Panc1 (cell line): ENCODE measurements at regions not wholly inside any gene's neighbourhood (a gene's known extent, or its start where the extent isn't known, plus 50 kb on each side); places are given as distances from the start of the nearest gene placed in this dataset.

Experiments
- ATAC-seq: fragments of 200-7000 bp; cut with Tn5 transposase; 2 replicates; pipeline ENCODE4 v1.9.1; 2020; ENCODE audit warnings: mild to moderate bottlenecking, moderate library complexity
- BruUV-seq: library from RNA; stranded (reverse); fragments of 400-500 nt; replicated peaks from 2 replicates; lab custom pipeline; 2021; lab: Mats Ljungman, UMichigan
- CTCF ChIA-PET: fragments of 300-600 bp; sonication (Branson Sonifier 250); formaldehyde crosslinking; loops from one replicate; lab custom pipeline; 2022; ENCODE audit warnings: antibody characterized with exemption; lab: Charles Lee
- POLR2A ChIA-PET: fragments of 300-600 bp; sonication (Branson Sonifier 250); formaldehyde crosslinking; loops from one replicate; lab custom pipeline; 2022; ENCODE audit warnings: antibody characterized with exemption; lab: Charles Lee
- DNase-seq: peaks from one replicate; pipeline ENCODE4 v3.0.0-alpha.2; 2010; ENCODE audit warnings: low read depth, low spot score
- H3K27ac ChIP-seq: 2 replicates; pipeline ENCODE4 v1.5.1; 2011; ENCODE audit warnings: mild to moderate bottlenecking, low read length, inconsistent platforms
- H3K27me3 ChIP-seq: fragments of 200-500 bp; sonication (Bioruptor generic); 2 replicates; pipeline ENCODE4 v1.6.0; 2014; ENCODE audit warnings: low read length, inconsistent platforms; ENCODE audit not compliant: control insufficient read depth, insufficient read depth
- H3K36me3 ChIP-seq: fragments of 200-500 bp; sonication (Bioruptor generic); 2 replicates; pipeline ENCODE4 v1.5.1; 2014; ENCODE audit warnings: inconsistent platforms, mild to moderate bottlenecking, low read length, moderate library complexity; ENCODE audit not compliant: control insufficient read depth, insufficient read depth
- H3K4me1 ChIP-seq: 2 replicates; pipeline ENCODE4 v1.5.1; 2011; ENCODE audit warnings: inconsistent platforms, mild to moderate bottlenecking, low read length, moderate library complexity; ENCODE audit not compliant: control insufficient read depth, insufficient read depth
- H3K4me3 ChIP-seq, 2 experiments: 2 replicates each; pipeline ENCODE4 v1.5.1; 2011 to 2012; ENCODE audit warnings: low read depth in 2 of 2, low read length in 2 of 2, mild to moderate bottlenecking in 2 of 2, inconsistent platforms in 1 of 2, moderate library complexity in 1 of 2
- H3K9me3 ChIP-seq: fragments of 200-500 bp; sonication (Bioruptor generic); 2 replicates; pipeline ENCODE4 v1.5.1; 2014; ENCODE audit warnings: low read depth, mild to moderate bottlenecking, inconsistent platforms, low read length, moderate library complexity; ENCODE audit not compliant: control insufficient read depth, insufficient read depth
- POLR2AphosphoS5 ChIP-seq: IDR thresholded peaks from 2 replicates; pipeline ENCODE4 v1.6.1; 2012; ENCODE audit warnings: mild to moderate bottlenecking, low read depth, low read length, moderate library complexity
- SIN3A ChIP-seq: IDR thresholded peaks from 2 replicates; pipeline ENCODE4 v1.6.1; 2012; ENCODE audit warnings: low read depth, mild to moderate bottlenecking, low read length, moderate library complexity, borderline replicate concordance; ENCODE audit not compliant: insufficient read depth
- TCF7L2 ChIP-seq: IDR thresholded peaks from 2 replicates; pipeline ENCODE4 v1.6.1; 2011; ENCODE audit warnings: mild to moderate bottlenecking, low read depth, low read length, inconsistent platforms
- in situ Hi-C: cut with HindIII; loops from 2 replicates; pipeline ENCODE4 v1.10.0; 2016; ENCODE audit warnings: low sequenced_read_pairs, low pct_unique_long_range_greater_than_20kb
- intact Hi-C: fragments of 100-400 bp; cut with micrococcal nuclease; formaldehyde crosslinking; loops from one replicate; pipeline ENCODE4 v1.10.0; 2022; ENCODE audit not compliant: unreplicated experiment
- TF ChIP-seq, protein P1 (sequence below): fragments of 450-650 bp; IDR thresholded peaks from 2 replicates; pipeline ENCODE4 v1.5.1; 2017; ENCODE audit warnings: mild to moderate bottlenecking
- TF ChIP-seq, protein P2 (sequence below), 2 experiments: IDR thresholded peaks; 2 replicates each; pipeline ENCODE4 v1.6.1; 2011 to 2012; ENCODE audit warnings: low read depth in 2 of 2, control low read depth in 1 of 2, low read length in 1 of 2, mild to moderate bottlenecking in 1 of 2, moderate library complexity in 1 of 2; ENCODE audit not compliant: insufficient read depth in 1 of 2

DNA sequence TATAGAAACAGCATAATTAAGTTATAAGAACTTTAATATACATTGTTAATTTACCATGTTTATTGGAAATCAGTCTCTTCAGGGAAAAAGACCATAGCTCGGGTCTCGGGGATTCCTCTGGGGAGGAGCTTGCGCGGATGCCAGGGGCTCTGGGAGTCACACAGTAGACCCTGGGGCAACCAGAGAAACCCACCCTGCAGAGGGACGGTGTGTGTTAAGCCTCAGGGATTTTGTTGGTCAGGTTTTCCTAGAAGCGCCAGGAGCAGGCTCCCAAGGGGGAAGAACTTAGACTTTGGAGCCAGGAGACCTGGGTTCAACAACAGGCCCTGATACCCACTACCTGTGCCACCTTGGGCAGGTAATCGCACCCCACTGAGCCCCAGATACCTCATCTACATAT, 297.9 kb downstream of the MED10 start:
- no peaks in the 10 kb centered on the region for H3K27me3 ChIP-seq
- intact Hi-C loops, result no loop called here
- DNase-seq (no peak), ATAC-seq (no peak)
- ChIA-PET CTCF (no interaction called here), POLR2A (no interaction called here)
- no peak overlapping the region for H3K27ac ChIP-seq
- H3K4me3 ChIP-seq, result no peak overlapping the region
- H3K4me1 ChIP-seq, result no peaks in the 10 kb centered on the region
- no TSS peak for BruUV-seq
- TF ChIP-seq SIN3A, result no peak
- TF ChIP-seq, protein P1, sequence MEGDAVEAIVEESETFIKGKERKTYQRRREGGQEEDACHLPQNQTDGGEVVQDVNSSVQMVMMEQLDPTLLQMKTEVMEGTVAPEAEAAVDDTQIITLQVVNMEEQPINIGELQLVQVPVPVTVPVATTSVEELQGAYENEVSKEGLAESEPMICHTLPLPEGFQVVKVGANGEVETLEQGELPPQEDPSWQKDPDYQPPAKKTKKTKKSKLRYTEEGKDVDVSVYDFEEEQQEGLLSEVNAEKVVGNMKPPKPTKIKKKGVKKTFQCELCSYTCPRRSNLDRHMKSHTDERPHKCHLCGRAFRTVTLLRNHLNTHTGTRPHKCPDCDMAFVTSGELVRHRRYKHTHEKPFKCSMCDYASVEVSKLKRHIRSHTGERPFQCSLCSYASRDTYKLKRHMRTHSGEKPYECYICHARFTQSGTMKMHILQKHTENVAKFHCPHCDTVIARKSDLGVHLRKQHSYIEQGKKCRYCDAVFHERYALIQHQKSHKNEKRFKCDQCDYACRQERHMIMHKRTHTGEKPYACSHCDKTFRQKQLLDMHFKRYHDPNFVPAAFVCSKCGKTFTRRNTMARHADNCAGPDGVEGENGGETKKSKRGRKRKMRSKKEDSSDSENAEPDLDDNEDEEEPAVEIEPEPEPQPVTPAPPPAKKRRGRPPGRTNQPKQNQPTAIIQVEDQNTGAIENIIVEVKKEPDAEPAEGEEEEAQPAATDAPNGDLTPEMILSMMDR, result no peak
- TF ChIP-seq, protein P2, sequence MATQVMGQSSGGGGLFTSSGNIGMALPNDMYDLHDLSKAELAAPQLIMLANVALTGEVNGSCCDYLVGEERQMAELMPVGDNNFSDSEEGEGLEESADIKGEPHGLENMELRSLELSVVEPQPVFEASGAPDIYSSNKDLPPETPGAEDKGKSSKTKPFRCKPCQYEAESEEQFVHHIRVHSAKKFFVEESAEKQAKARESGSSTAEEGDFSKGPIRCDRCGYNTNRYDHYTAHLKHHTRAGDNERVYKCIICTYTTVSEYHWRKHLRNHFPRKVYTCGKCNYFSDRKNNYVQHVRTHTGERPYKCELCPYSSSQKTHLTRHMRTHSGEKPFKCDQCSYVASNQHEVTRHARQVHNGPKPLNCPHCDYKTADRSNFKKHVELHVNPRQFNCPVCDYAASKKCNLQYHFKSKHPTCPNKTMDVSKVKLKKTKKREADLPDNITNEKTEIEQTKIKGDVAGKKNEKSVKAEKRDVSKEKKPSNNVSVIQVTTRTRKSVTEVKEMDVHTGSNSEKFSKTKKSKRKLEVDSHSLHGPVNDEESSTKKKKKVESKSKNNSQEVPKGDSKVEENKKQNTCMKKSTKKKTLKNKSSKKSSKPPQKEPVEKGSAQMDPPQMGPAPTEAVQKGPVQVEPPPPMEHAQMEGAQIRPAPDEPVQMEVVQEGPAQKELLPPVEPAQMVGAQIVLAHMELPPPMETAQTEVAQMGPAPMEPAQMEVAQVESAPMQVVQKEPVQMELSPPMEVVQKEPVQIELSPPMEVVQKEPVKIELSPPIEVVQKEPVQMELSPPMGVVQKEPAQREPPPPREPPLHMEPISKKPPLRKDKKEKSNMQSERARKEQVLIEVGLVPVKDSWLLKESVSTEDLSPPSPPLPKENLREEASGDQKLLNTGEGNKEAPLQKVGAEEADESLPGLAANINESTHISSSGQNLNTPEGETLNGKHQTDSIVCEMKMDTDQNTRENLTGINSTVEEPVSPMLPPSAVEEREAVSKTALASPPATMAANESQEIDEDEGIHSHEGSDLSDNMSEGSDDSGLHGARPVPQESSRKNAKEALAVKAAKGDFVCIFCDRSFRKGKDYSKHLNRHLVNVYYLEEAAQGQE (IDR thresholded peaks at IDR 0.05; ENCODE audit: insufficient read depth in 1 of 2, low read depth in 2 of 2, low read length in 1 of 2), result no peak
- TF ChIP-seq POLR2AphosphoS5, result no peak
- TF ChIP-seq TCF7L2, result no peak
- H3K36me3 ChIP-seq, result no peaks in the 10 kb centered on the region
- in situ Hi-C loops, result no loop called here
- no peaks in the 10 kb centered on the region for H3K9me3 ChIP-seq

DNA sequence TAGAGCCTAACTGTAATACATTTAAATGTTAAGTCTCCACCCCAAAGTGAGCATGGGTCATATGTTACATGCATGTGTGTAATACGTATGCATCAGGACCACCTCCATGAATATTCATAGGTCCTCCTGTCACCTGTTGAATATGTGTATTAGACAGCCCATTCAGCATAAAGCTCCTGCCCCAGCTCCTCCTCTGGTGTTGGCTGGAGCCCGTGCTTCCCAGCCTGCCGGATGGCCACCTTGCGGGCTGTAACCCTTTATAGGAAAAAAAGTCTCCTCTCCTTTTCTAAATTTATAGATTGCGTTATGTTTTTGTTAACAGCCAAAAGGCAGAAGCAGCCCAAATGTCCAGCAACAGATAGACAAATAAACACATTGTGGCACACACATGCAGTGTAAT, 299.5 kb downstream of the MED10 start:
- no peak overlapping the region for H3K27ac ChIP-seq
- ChIA-PET CTCF (no interaction called here), POLR2A (no interaction called here)
- ATAC-seq (no peak), DNase-seq (no peak)
- TF ChIP-seq TCF7L2, result no peak
- TF ChIP-seq, protein P1, result no peak
- TF ChIP-seq SIN3A, result no peak
- TF ChIP-seq, protein P2 (IDR thresholded peaks at IDR 0.05; ENCODE audit: insufficient read depth in 1 of 2, low read depth in 2 of 2, low read length in 1 of 2), result no peak
- no peak for TF ChIP-seq POLR2AphosphoS5
- no TSS peak for BruUV-seq
- H3K9me3 ChIP-seq, result no peaks in the 10 kb centered on the region
- no peaks in the 10 kb centered on the region for H3K27me3 ChIP-seq
- intact Hi-C loops (no loop called here), in situ Hi-C loops (no loop called here)
- H3K4me3 ChIP-seq, result no peak overlapping the region
- no peaks in the 10 kb centered on the region for H3K4me1 ChIP-seq
- no peaks in the 10 kb centered on the region for H3K36me3 ChIP-seq
